ENCODE measurements at regions not wholly inside any gene's neighbourhood (a gene's known extent, or its start where the extent isn't known, plus 50 kb on each side); places are given as distances from the start of the nearest gene placed in this dataset.

DNA sequence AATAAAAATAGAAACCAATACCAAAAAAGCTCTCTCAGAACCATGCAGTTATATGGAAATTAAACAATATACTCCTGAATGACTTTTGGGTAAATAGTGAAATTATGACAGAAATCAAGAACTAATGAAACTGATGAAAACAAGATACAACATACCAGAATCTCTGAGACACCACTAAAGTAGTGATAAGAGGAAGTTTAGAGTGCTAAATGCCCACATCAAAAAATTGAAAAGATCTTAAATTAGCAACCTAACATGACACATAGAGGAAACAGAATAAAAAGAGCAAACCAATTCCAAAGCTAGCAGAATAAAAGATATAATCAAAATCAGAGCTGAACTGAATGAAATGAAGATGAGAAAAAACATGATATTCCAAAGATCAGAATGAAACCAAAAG lies 430.9 kb downstream of the LTN1 start:
- in situ Hi-C loops (cut with MboI; ENCODE audit: low sequenced_read_pairs, unreplicated experiment) = no loop called here
- no peak for DNase-seq (ENCODE audit: low spot score)
- TF ChIP-seq, protein P1, sequence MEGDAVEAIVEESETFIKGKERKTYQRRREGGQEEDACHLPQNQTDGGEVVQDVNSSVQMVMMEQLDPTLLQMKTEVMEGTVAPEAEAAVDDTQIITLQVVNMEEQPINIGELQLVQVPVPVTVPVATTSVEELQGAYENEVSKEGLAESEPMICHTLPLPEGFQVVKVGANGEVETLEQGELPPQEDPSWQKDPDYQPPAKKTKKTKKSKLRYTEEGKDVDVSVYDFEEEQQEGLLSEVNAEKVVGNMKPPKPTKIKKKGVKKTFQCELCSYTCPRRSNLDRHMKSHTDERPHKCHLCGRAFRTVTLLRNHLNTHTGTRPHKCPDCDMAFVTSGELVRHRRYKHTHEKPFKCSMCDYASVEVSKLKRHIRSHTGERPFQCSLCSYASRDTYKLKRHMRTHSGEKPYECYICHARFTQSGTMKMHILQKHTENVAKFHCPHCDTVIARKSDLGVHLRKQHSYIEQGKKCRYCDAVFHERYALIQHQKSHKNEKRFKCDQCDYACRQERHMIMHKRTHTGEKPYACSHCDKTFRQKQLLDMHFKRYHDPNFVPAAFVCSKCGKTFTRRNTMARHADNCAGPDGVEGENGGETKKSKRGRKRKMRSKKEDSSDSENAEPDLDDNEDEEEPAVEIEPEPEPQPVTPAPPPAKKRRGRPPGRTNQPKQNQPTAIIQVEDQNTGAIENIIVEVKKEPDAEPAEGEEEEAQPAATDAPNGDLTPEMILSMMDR (IDR thresholded peaks at IDR 0.05; ENCODE audit: borderline replicate concordance, control extremely low read depth, extremely low read depth, insufficient read depth, missing control alignments) = no peak

DNA sequence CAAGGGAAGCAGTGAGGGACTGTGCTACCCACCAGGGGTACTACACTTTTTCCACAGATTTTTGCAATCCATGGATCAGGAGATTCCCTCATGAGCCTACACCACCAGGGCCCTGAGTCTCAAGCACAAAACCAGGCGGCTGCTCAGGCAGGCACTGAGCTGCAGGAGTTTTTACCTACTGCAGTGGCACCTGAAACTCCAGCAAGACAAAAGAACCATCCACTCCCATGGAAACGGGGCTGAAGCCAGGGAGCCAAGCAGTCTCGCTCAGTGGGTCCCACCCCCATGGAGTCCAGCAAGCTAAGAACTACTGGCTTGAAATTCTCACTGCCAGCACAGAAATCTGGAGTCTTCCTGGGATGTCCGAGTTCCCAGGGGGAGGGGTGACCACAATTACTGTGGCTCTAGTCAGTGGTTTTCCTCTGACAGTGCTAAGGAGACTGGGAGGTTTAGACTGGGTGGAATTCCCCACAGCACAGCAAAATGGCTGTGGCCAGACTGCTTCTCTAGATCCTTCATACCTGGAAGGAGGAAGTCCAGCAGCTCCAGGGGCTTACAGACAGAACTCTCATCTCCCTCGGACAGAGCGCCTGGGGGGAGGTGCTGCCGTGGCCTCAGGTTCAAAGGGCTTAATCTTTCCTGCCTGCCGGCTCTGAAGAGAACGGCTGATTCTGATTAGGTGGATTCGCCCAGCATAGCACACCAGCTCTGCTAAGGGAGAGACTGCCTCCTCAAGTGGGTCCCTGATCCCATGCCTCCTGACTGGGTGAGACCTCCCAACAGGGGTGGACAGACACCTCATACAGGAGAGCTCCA lies 437.8 kb downstream of the LTN1 start:
- no peak for DNase-seq (ENCODE audit: low spot score)
- in situ Hi-C loops (cut with MboI; ENCODE audit: low sequenced_read_pairs, unreplicated experiment) = no loop called here
- TF ChIP-seq, protein P1 (IDR thresholded peaks at IDR 0.05; ENCODE audit: borderline replicate concordance, control extremely low read depth, extremely low read depth, insufficient read depth, missing control alignments) = no peak

DNA sequence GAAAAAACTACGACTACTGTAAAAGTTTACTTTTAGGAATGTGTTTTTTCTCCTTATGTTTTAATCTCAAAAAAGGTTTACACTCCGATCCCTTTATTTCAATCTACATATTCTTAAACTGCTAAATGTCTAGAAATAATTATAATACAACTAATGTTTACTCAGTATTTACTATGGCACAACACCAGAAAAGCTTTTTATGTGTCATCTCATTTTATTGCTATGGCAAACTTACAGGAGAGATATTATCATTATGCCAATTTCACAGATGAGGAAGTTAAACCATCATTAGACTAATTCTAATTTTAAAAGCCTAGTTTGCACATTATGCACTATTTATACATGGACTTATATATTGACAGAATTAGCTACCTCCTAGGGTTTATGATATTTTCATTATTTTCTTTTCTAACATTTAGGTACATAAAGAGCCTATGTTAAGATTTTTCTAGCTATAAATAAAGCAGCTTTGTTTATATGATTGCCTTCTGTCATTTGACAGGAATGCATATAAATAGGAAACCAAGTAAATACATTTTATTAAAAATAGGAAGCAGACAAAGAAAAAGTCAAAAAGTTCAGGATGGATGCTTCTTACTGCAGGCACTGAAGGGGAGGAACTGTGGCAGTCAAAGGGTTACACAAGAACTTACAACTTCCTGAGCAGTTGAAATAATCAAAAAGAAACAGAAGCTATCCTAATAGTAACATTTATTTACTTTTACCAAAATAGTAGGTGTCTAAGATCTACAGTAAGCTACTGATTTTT lies 442.4 kb downstream of the LTN1 start:
- DNase-seq (ENCODE audit: low spot score) = no peak
- TF ChIP-seq, protein P1 (IDR thresholded peaks at IDR 0.05; ENCODE audit: borderline replicate concordance, control extremely low read depth, extremely low read depth, insufficient read depth, missing control alignments) = no peak
- in situ Hi-C loops (cut with MboI; ENCODE audit: low sequenced_read_pairs, unreplicated experiment) = no loop called here

DNA sequence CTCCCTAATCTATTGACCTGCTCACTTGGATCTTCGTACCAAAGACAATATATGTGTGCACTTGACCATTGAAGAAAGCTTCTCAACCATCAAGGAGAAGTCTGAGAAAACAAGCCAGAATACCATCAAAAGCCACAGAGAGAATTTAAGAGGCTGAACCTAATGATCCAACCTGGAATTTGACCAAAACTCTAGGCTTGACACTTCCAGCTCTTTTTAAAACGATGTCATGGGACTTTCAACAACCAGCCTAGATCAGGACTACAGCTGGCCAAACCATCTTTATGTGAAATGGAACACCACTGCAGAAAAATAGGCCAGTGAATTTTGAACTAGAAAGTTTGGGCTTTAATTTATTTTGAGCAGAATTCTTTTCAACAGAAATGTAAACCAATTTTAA lies 444.4 kb downstream of the LTN1 start:
- TF ChIP-seq, protein P1 (IDR thresholded peaks at IDR 0.05; ENCODE audit: borderline replicate concordance, control extremely low read depth, extremely low read depth, insufficient read depth, missing control alignments) = no peak
- no peak for DNase-seq (ENCODE audit: low spot score)
- in situ Hi-C loops (cut with MboI; ENCODE audit: low sequenced_read_pairs, unreplicated experiment) = no loop called here

DNA sequence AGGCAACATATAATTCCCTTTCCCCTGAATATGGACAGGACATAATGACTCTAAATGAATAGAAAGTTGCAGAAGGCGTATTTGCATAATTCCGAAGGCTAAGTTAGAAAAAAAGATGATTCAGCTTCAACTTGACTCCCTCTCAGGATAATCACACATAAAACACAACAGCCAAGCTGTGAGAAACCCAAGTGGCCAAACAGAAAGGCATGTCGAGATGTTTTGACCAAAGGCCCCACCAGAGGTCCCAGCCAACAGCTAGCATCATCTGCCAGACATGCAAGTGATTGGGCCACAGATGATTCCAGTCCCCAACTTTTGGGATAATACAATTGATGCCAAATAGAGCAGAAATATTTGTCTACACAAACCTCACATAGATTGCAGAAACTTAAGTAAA lies 444.9 kb downstream of the LTN1 start:
- DNase-seq (ENCODE audit: low spot score) = no peak
- TF ChIP-seq, protein P1 (IDR thresholded peaks at IDR 0.05; ENCODE audit: borderline replicate concordance, control extremely low read depth, extremely low read depth, insufficient read depth, missing control alignments) = no peak
- in situ Hi-C loops (cut with MboI; ENCODE audit: low sequenced_read_pairs, unreplicated experiment) = no loop called here

DNA sequence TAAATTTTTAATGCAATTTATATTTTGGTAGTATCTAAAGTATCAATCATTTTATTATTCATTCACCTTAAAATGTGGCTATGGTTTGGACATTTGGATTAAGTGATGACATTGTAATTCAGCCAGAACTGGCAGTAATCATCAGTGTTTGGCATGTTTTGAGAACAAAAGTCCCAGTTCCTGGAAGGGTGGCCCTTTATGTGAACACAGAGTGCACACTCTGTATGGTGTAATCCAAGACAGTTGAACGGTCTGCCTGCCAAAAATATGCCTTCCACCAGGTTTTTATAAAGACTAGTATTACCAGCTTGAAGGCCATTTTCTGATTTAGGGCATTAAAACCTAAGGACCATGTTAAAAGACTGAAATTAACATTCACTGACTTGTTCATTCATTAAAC lies 448.7 kb downstream of the LTN1 start:
- in situ Hi-C loops (cut with MboI; ENCODE audit: low sequenced_read_pairs, unreplicated experiment) = no loop called here
- DNase-seq (ENCODE audit: low spot score) = no peak

More for the DNA sequence above, 448.7 kb downstream of the LTN1 start:
- TF ChIP-seq, protein P1 (IDR thresholded peaks at IDR 0.05; ENCODE audit: borderline replicate concordance, control extremely low read depth, extremely low read depth, insufficient read depth, missing control alignments) = no peak
